ENCODE measurements at regions not wholly inside any gene's neighbourhood (a gene's known extent, or its start where the extent isn't known, plus 50 kb on each side); places are given as distances from the start of the nearest gene placed in this dataset.

- Histone ChIP-seq H3K4me2 (ENCODE audit: low read depth, low read length, poor library complexity, severe bottlenecking) (no peak overlapping the region), H3K79me2 (ENCODE audit: insufficient read depth, low read length) (no peaks in the 10 kb centered on the region), H3K36me3 (ENCODE audit: low read length) (no peaks in the 10 kb centered on the region), H3K27ac (ENCODE audit: low read depth, low read length) (no peak overlapping the region), H3K9me3 (ENCODE audit: insufficient read depth, low read length) (no peaks in the 10 kb centered on the region), H3K9ac (ENCODE audit: low read length) (no peak overlapping the region), H3K27me3 (ENCODE audit: low read length) (no peaks in the 10 kb centered on the region), H4K20me1 (ENCODE audit: low read depth, low read length) (no peaks in the 10 kb centered on the region), H2AFZ (ENCODE audit: low read depth, low read length, severe bottlenecking) (no peak overlapping the region), H3K4me3 (ENCODE audit: insufficient read depth, low read length, poor library complexity, severe bottlenecking) (no peak overlapping the region), H3K9me2 (replicated peaks; ENCODE audit: insufficient read depth, low read length) (no peaks in the 10 kb centered on the region), H3F3A (ENCODE audit: insufficient read depth) (no peaks in the 10 kb centered on the region)
- TF ChIP-seq, protein P1, sequence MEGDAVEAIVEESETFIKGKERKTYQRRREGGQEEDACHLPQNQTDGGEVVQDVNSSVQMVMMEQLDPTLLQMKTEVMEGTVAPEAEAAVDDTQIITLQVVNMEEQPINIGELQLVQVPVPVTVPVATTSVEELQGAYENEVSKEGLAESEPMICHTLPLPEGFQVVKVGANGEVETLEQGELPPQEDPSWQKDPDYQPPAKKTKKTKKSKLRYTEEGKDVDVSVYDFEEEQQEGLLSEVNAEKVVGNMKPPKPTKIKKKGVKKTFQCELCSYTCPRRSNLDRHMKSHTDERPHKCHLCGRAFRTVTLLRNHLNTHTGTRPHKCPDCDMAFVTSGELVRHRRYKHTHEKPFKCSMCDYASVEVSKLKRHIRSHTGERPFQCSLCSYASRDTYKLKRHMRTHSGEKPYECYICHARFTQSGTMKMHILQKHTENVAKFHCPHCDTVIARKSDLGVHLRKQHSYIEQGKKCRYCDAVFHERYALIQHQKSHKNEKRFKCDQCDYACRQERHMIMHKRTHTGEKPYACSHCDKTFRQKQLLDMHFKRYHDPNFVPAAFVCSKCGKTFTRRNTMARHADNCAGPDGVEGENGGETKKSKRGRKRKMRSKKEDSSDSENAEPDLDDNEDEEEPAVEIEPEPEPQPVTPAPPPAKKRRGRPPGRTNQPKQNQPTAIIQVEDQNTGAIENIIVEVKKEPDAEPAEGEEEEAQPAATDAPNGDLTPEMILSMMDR (IDR thresholded peaks at IDR 0.05; ENCODE audit: insufficient read depth, low read length, poor library complexity, severe bottlenecking), result no peak
- TF ChIP-seq EZH2phosphoT487 (conservative IDR thresholded peaks at IDR 0.05; ENCODE audit: low read length), result no peak
Observed at GRCh38 chr12:94701711-94702110, 51.4 kb upstream of the TMCC3 start.

- H3K9me2 ChIP-seq (replicated peaks; ENCODE audit: insufficient read depth, low read length), result no peaks in the 10 kb centered on the region
- H3K9me3 ChIP-seq (ENCODE audit: insufficient read depth, low read length), result no peaks in the 10 kb centered on the region
- H2AFZ ChIP-seq (ENCODE audit: low read depth, low read length, severe bottlenecking), result no peak overlapping the region
Observed at GRCh38 chr12:94700662-94701061, 50.3 kb upstream of the TMCC3 start.

More at GRCh38 chr12:94700662-94701061, 50.3 kb upstream of the TMCC3 start:
- Histone ChIP-seq H3K79me2 (ENCODE audit: insufficient read depth, low read length) (no peaks in the 10 kb centered on the region), H3K27ac (ENCODE audit: low read depth, low read length) (no peak overlapping the region), H3K27me3 (ENCODE audit: low read length) (no peaks in the 10 kb centered on the region), H3K9ac (ENCODE audit: low read length) (no peak overlapping the region), H3K36me3 (ENCODE audit: low read length) (no peaks in the 10 kb centered on the region), H3K4me2 (ENCODE audit: low read depth, low read length, poor library complexity, severe bottlenecking) (no peak overlapping the region), H4K20me1 (ENCODE audit: low read depth, low read length) (no peaks in the 10 kb centered on the region), H3K4me3 (ENCODE audit: insufficient read depth, low read length, poor library complexity, severe bottlenecking) (no peak overlapping the region), H3F3A (ENCODE audit: insufficient read depth) (no peaks in the 10 kb centered on the region)
- no peak for TF ChIP-seq EZH2phosphoT487 (conservative IDR thresholded peaks at IDR 0.05; ENCODE audit: low read length)
- TF ChIP-seq, protein P1 (IDR thresholded peaks at IDR 0.05; ENCODE audit: insufficient read depth, low read length, poor library complexity, severe bottlenecking), result no peak
